NCI-H460 (cell line): ENCODE measurements at regions not wholly inside any gene's neighbourhood (a gene's known extent, or its start where the extent isn't known, plus 50 kb on each side); places are given as distances from the start of the nearest gene placed in this dataset.

ENCODE experiments used
- DNase-seq: peaks from one replicate; pipeline ENCODE4 v3.0.0-alpha.2; 2016; ENCODE audit warnings: low read depth; ENCODE audit errors: extremely low read depth

GRCh38 chr1:56320464-56321149, 258.8 kb downstream of the PLPP3 start:
- DNase-seq: no peak

- no peak for DNase-seq
Observed at GRCh38 chr1:56317722-56318121, 261.6 kb downstream of the PLPP3 start.

GRCh38 chr1:56315293-56315942, 263.9 kb downstream of the PLPP3 start:
- DNase-seq: no peak

- no peak for DNase-seq
Observed at GRCh38 chr1:56313560-56313959, 265.8 kb downstream of the PLPP3 start.

- DNase-seq: no peak
Observed at GRCh38 chr1:56311766-56312165, 267.6 kb downstream of the PLPP3 start.

GRCh38 chr1:56310945-56311344, 268.4 kb downstream of the PLPP3 start:
- DNase-seq: no peak

- DNase-seq: no peak
Observed at GRCh38 chr1:56309065-56309464, 270.3 kb downstream of the PLPP3 start.

GRCh38 chr1:56304975-56305374, 274.4 kb downstream of the PLPP3 start:
- DNase-seq: no peak

- DNase-seq: no peak
Observed at GRCh38 chr1:56303805-56304204, 275.6 kb downstream of the PLPP3 start.

- no peak for DNase-seq
Observed at GRCh38 chr1:56302878-56303277, 276.5 kb downstream of the PLPP3 start.

GRCh38 chr1:56301791-56302190, 277.6 kb downstream of the PLPP3 start:
- DNase-seq: no peak

GRCh38 chr1:56300836-56301235, 278.5 kb downstream of the PLPP3 start:
- no peak for DNase-seq

GRCh38 chr1:56298866-56299265, 280.5 kb downstream of the PLPP3 start:
- no peak for DNase-seq

- no peak for DNase-seq
Observed at GRCh38 chr1:56297904-56298303, 281.5 kb downstream of the PLPP3 start.

- DNase-seq: no peak
Observed at GRCh38 chr1:56297208-56297607, 282.2 kb downstream of the PLPP3 start.

- DNase-seq: no peak
Observed at GRCh38 chr1:56295949-56296929, 283.1 kb downstream of the PLPP3 start.

- no peak for DNase-seq
Observed at GRCh38 chr1:56291374-56291919, 287.9 kb downstream of the PLPP3 start.

GRCh38 chr1:56289260-56289659, 290.1 kb downstream of the PLPP3 start:
- no peak for DNase-seq

GRCh38 chr1:56287721-56288120, 291.6 kb downstream of the PLPP3 start:
- no peak for DNase-seq

GRCh38 chr1:56286956-56287355, 292.4 kb downstream of the PLPP3 start:
- no peak for DNase-seq

- DNase-seq: no peak
Observed at GRCh38 chr1:56286506-56286905, 292.9 kb downstream of the PLPP3 start.
